HS-5 (cell line): ENCODE measurements at regions not wholly inside any gene's neighbourhood (a gene's known extent, or its start where the extent isn't known, plus 50 kb on each side); places are given as distances from the start of the nearest gene placed in this dataset.
A peak's percentile ranks its signal among the peaks of the same experiment; 100 is the strongest.

Experiments
- DNase-seq: peaks from one replicate; pipeline ENCODE4 v3.0.0-alpha.2; 2012; ENCODE audit warnings: low read depth

DNA sequence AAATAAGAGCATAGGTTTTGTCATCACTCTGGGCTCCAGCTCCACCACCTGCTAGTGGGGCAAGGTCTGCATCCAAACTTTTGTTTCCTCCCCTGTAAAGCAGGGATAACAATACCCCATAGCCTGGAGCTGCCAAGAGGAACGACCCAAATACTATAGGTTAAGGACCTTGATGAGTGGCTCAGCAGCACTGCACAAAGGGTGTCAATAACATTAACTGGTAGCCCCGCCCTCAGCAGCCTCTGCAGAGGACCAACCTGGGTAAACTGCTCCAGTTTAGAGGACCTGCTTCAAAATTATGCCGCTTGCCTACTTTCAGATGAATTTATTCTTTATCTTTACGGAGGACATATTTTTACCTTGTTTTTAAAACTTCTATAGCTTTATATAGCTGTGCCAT lies 65.8 kb upstream of the RIOK3 start:
- DNase-seq, result no peak

DNA sequence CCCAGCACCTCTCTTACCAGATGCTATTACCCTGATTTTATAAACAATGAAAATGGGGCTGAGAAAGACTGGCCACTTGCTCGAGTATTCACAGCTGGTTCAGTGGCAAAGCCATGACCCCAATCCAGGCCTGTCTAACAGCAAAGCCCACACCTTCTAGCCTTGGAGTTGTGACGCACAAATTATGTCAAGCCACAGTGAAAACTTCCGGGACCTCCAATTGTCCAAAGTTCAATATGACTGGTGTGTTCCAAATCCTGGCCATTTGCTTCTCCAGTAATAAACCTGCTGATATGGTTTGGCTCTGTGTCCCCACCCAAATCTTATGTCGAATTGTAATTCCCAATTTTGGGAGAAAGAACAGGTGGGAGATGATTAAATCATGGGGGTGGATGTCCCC lies 64.7 kb upstream of the RIOK3 start:
- DNase-seq, result no peak

DNA sequence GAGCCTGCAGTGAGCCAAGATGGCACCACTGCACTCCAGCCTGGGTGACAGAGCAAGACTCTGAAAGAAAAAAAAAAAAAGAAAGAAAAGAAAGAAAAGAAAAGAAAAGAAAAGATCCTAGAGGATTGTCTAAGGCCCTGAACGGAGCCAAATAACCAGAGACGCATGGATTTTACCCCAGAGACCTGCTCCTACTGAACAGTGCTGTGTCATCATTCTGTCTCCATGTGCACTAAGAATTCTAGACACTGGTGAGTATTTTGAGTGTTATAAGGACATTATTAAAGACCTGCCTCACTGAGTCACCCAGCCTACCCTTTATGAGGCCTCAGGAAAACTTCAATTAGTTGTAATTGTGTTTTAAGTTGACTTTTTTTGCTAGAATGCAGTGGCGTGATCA lies 61.9 kb upstream of the RIOK3 start:
- DNase-seq, result no peak

DNA sequence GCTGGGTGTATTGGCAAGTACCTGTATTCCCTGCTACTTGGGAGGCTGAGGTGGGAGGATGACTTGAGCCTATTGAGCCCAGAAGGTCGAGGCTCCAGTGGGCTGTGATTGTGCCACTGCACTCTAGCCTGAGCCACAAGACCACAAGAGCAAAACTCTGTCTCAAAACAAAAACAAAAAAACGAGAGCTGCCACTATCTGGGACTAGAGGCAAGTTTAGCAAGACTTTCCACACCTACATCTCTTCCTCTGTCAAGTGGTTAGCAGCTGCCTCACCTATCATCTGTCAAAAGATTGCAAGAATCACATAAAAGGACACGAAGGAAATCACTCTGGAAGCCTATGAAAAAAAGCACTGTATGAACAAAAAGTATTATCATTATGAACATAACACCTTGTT lies 55.2 kb upstream of the RIOK3 start:
- DNase-seq, result no peak

DNA sequence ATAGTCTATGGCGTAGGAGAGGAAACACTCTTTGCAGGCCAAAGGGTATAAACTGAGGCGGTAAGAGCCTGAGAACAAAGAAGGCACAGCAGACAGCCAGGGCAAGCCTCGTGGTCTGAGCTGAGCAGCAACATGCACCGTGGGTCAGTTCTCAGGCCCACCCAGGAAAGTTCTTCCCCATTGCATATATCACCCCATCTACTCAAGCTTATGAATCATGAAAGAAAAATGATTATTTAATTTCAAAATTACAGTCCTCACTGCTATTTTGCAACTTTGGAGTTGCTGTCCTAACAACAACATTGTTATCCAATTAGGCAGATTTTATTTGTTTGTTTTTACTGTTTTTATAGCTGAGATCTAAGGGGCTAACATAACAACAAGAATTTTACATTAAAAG lies 54.7 kb upstream of the RIOK3 start:
- no peak for DNase-seq

DNA sequence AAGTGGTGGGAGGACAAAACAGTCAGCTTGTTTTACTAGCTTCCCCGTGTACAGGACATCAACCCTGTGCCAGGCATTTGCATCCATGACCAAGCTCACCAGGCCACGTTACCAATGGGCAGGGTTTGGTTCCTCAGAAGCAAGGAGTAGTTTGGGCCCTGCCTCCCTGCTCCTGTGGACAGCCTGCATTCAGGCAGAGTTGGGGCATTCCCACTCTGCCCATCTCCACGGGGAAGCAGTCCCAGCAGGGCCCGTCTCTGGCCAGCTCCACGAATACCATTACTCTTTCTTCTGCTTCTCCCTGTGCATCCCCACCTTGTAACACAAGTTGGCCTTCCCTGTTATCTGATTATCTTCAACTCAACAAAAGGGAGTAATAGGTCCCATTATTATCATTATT lies 54.0 kb upstream of the RIOK3 start:
- DNase-seq, result no peak

DNA sequence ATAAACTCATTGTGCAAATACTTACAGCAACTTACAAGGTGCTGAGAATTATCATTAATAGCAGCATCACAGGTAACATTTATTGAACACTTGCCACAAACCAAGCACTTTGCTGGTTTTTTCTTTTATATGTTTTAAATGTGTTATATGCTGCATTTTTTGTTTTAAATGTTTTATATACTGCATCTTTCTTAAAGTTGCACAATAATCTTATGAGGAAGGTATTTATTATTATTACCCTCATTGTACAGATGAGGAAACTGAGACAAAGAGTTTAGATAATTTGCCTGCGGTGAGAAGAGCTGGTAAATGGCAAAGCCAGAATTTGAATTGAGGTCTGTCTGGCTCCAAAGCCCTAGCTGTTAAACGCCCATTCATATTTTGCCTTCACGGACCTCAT lies 52.2 kb upstream of the RIOK3 start:
- no peak for DNase-seq

DNA sequence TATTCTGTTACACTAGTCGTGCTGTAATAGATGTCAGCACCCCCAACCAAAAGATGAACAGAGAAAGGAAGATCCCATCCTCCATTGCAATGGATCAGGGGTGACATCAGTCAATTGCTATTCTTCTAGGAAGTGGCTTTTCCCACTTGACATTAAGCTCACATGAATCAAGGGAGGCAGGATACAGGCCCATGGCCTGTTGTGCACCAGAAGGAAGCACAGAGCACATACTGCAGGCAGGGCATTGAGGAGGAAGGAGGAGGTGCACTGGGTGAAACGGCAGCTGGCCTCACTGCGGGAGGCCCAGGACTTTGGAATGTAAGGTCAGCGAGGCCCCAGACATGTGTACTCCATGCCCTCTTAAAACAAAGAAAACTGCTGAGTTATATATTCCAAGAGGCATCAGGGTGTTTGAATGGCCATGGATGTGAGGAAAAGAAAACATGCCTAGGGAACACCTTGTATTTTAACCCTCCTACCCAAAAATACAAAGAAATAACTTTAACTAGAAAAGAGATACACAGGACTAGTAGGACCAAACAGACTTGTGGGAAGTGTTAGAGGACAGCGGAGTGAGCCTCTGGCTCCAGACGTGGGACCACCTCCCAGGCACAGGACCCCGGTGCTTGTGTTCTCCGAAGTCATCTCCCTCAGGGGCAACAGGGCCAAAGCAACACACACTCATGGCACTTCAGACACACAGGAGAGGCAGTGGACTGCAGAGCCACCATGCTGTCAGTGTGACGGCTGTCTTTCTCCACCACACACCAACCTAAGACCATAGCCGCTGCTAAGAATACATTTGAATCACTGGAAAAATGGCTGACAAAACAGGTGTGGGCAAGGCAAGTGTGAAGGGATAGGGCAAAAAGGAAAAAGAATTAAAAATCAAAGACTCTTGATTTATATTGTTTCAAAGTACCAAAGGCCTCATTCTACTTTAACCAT lies 51.4 kb upstream of the RIOK3 start:
- peak; percentile 67 for DNase-seq
